Kidney (tissue), 13 donors: ENCODE measurements at regions not wholly inside any gene's neighbourhood (a gene's known extent, or its start where the extent isn't known, plus 50 kb on each side); places are given as distances from the start of the nearest gene placed in this dataset.
"Not testable (repeated sequence)": the region's sequence is repeated elsewhere in the genome, so short reads cannot be mapped to it uniquely, and the experiment has no call there.

Experiments used
- DNase-seq, 5 donors: peaks; one replicate each; pipeline ENCODE4 v3.0.0-alpha.2; 2013 to 2020
- FAIRE-seq: peaks from 2 replicates; lab custom pipeline; 2012; peaks lifted over from hg19 to GRCh38; lab: Jason Lieb, UNC
- H3K27ac ChIP-seq, 2 donors: one replicate each; pipeline ENCODE4 v1.7.0; 2013; ENCODE audit warnings: low read depth in 2 of 2, low read length in 2 of 2, inconsistent platforms in 1 of 2
- H3K27me3 ChIP-seq: one replicate; pipeline ENCODE4 v1.7.1; 2013; ENCODE audit warnings: low read length, inconsistent platforms; ENCODE audit not compliant: control insufficient read depth, insufficient read depth
- H3K36me3 ChIP-seq, 3 donors: one replicate each; pipeline versions ENCODE4 v1.7.0 to v1.7.1; 2013; ENCODE audit warnings: low read length in 3 of 3, control low read depth in 1 of 3, inconsistent platforms in 1 of 3; ENCODE audit not compliant: insufficient read depth in 3 of 3, control insufficient read depth in 2 of 3
- H3K4me1 ChIP-seq, 3 donors: one replicate each; pipeline versions ENCODE4 v1.7.0 to v1.7.1; 2013; ENCODE audit warnings: low read length in 3 of 3, inconsistent platforms in 1 of 3, low read depth in 1 of 3; ENCODE audit not compliant: control insufficient read depth in 2 of 3, insufficient read depth in 2 of 3
- H3K4me3 ChIP-seq, 3 donors: one replicate each; pipeline versions ENCODE4 v1.7.0 to v1.8.1; 2013; ENCODE audit warnings: low read length in 3 of 3, control low read depth in 1 of 3, inconsistent platforms in 1 of 3
- H3K9ac ChIP-seq, 3 donors: one replicate each; pipeline versions ENCODE4 v1.7.0 to v1.7.1; 2013; ENCODE audit warnings: low read length in 3 of 3, control low read depth in 1 of 3, inconsistent platforms in 1 of 3
- H3K9me3 ChIP-seq, 3 donors: one replicate each; pipeline versions ENCODE4 v1.7.0 to v1.7.1; 2013; ENCODE audit warnings: low read length in 3 of 3, control low read depth in 1 of 3, inconsistent platforms in 1 of 3; ENCODE audit not compliant: control insufficient read depth in 2 of 3, insufficient read depth in 1 of 3
- intact Hi-C: fragments of 100-400 bp; cut with DNase I; formaldehyde crosslinking; loops from one replicate; pipeline ENCODE4 v1.11.1; 2022
- TF ChIP-seq, protein P1 (sequence below): IDR thresholded peaks from 3 replicates; pipeline ENCODE4 v1.5.1; 2012; ENCODE audit warnings: mild to moderate bottlenecking, moderate library complexity, borderline replicate concordance; ENCODE audit not compliant: insufficient read depth; ENCODE audit errors: extremely low read depth
- donor health status: control.
- donor health status: control.
- donor health status: control.
- donor health status: control.
- donor health status: control.
- donor health status: DM: yes; HTN: yes; CAD: no.
- donor health status: Normal renal cell carcinoma (clear cell type).

DNA sequence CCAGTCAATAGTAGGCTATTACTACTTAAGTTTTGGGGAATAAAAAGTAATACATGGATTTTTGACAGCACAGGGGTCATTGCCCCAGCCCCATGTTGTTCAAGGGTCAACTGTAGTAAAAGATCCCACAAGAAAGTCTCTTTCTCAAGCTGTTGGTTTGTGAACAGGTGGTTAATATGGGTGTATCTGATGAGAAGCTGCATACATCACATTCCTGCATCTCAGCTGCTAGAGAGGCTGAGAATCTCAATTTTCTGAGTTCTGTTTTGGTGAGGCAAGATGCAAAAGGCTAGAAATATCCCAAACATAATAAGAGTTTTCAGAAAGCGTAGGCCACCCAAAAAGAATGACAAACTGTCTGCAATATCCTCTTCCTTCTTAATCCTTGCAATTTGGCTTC is 76.8 kb upstream of the DAPK1 start:
- Histone ChIP-seq H3K27ac (no peak overlapping the region), H3K36me3 (no peaks in the 10 kb centered on the region), H3K27me3 (no peaks in the 10 kb centered on the region), H3K4me3 (no peak overlapping the region), H3K4me1 (no peaks in the 10 kb centered on the region), H3K9me3 (no peaks in the 10 kb centered on the region), H3K9ac (no peak overlapping the region)
- intact Hi-C loops, result no loop called here
- no peak for DNase-seq
- no peak for FAIRE-seq
- TF ChIP-seq, protein P1, sequence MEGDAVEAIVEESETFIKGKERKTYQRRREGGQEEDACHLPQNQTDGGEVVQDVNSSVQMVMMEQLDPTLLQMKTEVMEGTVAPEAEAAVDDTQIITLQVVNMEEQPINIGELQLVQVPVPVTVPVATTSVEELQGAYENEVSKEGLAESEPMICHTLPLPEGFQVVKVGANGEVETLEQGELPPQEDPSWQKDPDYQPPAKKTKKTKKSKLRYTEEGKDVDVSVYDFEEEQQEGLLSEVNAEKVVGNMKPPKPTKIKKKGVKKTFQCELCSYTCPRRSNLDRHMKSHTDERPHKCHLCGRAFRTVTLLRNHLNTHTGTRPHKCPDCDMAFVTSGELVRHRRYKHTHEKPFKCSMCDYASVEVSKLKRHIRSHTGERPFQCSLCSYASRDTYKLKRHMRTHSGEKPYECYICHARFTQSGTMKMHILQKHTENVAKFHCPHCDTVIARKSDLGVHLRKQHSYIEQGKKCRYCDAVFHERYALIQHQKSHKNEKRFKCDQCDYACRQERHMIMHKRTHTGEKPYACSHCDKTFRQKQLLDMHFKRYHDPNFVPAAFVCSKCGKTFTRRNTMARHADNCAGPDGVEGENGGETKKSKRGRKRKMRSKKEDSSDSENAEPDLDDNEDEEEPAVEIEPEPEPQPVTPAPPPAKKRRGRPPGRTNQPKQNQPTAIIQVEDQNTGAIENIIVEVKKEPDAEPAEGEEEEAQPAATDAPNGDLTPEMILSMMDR, result no peak

DNA sequence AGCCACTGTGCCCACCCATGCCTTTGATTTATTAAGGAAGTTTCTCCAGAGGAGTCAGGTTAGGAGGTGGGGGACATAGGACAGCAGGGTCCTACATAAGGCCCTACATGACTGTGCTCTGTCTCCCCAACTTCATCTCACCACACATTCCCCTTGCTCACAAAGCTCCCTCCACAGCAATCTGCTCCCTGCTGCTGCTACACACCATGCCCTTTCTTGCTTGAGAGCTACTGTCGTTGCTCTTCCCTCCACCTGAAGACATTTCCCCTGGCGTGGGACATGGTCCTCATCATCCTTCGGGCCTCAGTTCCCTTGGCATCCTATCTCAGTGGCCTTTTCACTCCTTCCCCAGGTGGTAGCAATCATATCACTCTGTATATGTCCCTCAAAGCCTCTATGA is 75.9 kb upstream of the DAPK1 start:
- intact Hi-C loops, result no loop called here
- DNase-seq (no peak), FAIRE-seq (no peak)
- Histone ChIP-seq H3K36me3 (no peaks in the 10 kb centered on the region), H3K27ac (no peak overlapping the region), H3K9ac (no peak overlapping the region), H3K9me3 (no peaks in the 10 kb centered on the region), H3K27me3 (no peaks in the 10 kb centered on the region), H3K4me3 (no peak overlapping the region), H3K4me1 (no peaks in the 10 kb centered on the region)
- TF ChIP-seq, protein P1, result no peak

DNA sequence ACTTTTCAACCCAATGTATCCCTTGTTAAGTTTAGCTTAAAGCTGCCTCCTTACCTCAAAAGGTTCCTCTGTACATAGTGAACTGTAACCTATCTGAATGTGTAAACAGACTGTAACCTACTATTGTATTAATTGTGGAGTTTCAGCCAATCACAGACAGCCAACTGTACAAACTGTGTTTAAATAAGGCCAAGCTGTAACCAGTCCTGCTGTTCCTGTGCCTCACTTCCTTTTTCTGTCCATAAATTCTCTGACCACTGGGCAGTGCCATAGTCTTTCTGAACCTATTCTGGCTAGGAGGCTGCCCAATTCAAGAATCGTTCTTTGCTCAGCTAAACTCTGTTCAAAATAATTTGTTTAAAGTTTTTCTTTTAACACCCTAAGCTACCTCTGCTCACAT is 74.7 kb upstream of the DAPK1 start:
- TF ChIP-seq, protein P1, result no peak
- Histone ChIP-seq H3K9me3 (no peaks in the 10 kb centered on the region), H3K27ac (no peak overlapping the region), H3K4me3 (no peak overlapping the region), H3K36me3 (no peaks in the 10 kb centered on the region), H3K9ac (no peak overlapping the region), H3K27me3 (no peaks in the 10 kb centered on the region), H3K4me1 (no peaks in the 10 kb centered on the region)
- FAIRE-seq, result no peak
- intact Hi-C loops, result no loop called here
- DNase-seq, result no peak

DNA sequence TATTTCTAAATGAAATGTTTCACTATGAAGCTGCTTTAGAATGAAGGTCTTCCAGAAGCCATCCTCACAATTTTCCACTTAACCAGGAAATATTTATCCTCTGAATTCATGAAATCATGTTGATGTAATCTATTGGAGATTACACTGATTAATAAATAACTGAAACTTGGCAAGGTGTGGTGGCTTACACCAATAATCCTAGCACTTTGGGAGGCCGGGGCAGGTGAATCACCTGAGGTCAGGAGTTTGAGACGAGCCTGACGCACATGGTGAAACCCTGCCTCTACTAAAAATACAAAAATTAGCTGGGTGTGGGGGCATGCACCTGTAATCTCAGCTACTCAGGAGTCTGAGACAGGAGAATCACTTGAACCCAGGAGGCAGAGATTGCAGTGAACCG is 73.8 kb upstream of the DAPK1 start:
- H3K4me1 ChIP-seq, H3K9ac ChIP-seq, H3K27me3 ChIP-seq, H3K9me3 ChIP-seq, intact Hi-C loops, DNase-seq, H3K4me3 ChIP-seq, FAIRE-seq, H3K36me3 ChIP-seq, H3K27ac ChIP-seq: not testable (repeated sequence)
